GM19099 (cell line): ENCODE measurements at regions not wholly inside any gene's neighbourhood (a gene's known extent, or its start where the extent isn't known, plus 50 kb on each side); places are given as distances from the start of the nearest gene placed in this dataset.

ENCODE experiments used
- POLR2A ChIP-seq: IDR thresholded peaks from 3 replicates; pipeline ENCODE4 v1.6.1; 2011; ENCODE audit warnings: low read depth; ENCODE audit not compliant: insufficient read length; ENCODE audit errors: extremely low read depth

DNA sequence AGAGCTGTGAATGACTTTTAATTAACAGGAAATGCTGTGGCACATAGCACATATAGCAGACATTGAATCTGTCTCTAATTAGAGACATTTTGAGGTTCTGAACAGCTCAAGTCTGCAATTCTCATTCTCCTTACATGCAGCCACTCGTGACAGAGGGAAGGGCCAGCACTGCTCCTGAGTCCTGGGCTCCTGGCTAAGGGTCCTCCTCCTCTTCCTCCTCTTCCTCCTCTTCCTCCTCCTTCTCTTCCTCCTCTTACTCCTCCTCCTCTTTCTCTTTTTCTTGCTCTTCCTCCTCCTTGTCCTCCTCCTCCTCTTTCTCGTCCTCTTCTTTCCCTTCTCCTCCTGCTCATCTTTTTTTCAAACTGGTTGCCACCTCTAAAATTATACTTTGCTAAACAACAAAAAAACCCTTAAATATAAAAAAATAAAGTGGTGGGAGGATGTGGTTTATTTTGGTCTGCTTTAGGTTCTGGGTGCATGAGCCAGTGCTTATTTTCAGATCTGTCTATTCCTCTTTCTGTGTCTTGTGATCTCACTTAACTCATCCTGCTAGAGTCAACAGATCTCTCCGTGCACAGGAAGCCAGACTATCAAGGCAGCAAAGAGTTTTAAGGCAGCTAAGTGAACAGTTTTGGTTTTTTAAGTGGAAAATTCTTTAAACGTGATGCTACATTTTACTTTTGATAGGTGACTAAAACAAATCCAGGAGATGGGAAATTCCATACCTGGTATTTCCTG lies 159.3 kb downstream of the CD83 start:
- TF ChIP-seq POLR2A, result no peak

DNA sequence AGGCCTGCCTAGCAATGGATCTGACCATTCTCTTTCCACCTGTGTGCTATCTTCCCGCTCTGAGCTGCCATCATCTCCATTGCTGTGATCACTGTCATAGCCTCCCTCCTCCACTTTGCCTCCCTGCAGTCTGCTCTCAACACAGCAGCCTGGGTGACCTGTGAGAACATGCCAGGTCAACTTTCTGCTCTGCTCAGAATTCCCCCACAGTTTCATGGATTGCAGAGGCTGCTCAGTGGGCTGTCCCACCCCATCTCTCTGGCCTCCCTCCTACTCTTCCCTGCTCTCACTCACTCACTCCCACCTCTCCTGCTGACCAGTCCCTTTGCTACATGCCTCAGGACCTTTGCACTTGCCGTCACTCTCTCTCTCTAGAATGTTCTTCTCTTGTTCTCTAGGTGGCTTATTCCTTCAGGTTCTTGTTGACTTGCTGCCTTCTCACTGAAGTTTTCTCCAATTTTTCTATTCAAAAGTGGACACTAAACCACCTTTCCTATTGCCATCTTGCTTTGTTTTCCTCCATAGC lies 159.9 kb downstream of the CD83 start:
- TF ChIP-seq POLR2A, result no peak

DNA sequence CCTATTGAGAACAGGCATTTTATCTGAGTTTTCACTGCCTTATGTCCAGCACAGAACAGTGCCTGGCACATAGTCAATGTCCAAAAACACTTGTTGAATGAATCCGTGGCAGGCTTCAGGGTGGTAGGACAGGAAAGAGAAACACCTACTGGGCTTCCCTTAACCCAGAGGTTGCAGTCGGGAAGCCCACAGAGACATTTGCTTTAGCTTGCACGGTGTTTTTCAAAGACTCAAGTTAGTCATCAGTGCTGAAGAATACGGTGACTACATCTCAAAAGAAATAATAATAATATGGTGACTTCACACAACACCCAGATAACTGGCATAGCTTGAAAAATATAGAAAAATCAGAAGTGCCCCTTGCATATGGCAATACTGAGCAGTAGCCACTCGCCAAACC lies 160.4 kb downstream of the CD83 start:
- TF ChIP-seq POLR2A, result no peak

DNA sequence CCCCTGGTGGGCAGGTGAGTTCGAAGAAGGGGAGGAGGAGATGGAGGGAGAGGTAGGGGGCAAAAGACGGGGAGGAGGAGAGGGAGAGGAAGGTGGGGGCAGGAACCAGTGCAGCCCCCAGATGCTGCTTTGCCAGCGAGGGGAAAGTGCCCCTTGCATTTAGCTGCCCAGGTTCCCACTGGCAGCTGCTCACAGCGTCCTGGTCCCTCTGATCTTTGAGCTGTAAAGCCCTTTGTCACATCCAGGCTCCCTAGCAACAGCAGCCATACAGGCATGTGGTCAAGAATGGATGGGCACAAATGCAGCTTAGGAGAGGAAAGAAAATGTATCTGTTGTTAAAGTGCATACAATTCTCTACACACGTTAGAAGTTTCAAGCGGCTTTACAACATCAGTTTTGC lies 160.9 kb downstream of the CD83 start:
- no peak for TF ChIP-seq POLR2A

DNA sequence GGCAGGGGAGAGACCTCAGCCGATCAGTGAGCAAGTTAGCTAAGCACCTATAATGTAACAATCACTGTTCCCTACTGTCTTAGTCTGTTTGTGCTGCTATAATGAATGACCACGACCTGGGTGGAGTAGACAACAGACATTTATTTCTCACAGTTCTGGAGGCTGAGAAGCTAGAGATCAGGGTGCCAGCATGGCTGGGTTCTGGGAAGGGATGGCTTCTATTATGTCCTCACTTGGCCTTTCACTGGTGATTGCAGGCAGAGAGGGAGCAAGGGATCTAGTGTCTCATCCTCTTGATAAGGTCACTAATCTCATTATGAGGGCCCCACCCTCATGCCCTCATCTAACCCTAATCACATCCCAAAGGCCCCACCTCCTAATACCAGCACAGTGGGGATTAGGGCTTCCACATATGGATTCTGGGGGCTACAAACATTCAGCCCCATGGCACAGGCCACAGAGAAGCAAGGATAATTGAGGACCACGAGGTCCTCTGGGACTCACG lies 162.5 kb downstream of the CD83 start:
- no peak for TF ChIP-seq POLR2A

- TF ChIP-seq POLR2A, result no peak
Measured at GRCh38 chr6:14280766-14281293, 163.3 kb downstream of the CD83 start.

DNA sequence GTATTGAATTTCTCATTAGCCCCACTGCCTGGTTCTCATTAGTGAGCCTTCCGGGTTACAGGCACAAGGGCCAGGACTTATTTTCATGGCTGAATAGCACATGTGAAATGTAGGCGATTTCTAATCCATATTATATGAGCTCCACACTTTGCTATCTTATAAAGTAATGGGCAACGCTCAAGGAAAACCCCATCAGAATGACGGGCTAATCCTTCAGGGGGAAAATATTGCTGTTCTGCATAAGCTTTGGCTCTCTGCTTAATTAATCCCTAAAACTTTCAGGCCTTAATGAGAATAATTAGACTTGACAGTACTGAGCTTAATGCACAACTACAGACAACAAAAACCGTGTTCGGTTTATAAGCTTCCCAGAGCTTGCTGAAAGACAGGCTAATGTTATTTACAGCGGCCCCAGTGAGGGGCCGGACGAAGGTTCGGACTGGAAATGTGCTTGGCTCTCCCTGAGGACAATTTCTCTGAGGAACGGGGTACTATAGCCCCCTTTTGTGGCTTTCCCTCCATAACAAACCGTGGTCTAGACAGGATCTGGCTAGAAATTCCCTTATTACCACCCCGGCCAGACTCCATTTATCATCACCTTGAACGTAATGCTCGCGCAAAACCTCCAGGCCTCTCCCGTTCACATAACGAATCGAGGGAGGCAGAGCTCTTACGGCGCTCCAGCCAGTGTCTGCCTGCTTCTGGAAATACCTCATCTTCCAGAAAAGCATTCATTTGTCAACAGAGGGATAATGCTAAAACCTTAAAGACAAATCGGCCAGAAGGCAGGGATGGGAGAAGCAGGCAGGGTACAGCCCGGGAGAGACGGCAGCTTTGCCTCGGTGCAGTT lies 164.5 kb downstream of the CD83 start:
- TF ChIP-seq POLR2A, result no peak

DNA sequence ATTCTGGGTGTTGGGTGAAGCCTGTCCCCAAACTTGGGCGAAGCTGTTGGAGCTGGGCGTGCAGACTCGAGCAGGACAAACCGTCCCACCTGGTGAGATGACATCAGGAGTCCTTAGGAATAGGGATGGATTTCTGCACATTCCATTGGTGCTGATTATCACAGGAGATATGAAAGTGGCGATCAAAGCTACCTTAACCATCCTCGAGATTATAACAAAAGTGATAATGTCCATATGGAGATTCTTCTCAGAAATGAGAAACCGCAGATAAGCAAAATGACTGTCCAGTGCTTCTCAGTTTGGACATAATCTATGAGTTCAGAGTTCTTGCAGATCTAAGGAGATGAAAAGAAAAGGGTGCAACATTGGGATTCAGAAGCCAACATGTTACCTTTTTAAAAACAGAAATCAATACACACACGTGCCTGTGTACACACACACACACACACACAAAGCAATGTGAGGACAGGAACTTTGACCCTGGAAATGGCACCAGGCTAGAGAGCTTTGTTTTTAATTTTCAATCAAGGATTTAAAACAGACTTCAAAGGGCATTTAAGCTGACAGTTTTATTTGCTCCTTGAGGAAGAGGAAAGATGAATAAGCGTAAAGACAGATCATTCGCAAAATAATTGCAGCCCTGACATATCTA lies 165.4 kb downstream of the CD83 start:
- no peak for TF ChIP-seq POLR2A

GRCh38 chr6:14283600-14284235 lies 166.1 kb downstream of the CD83 start:
- no peak for TF ChIP-seq POLR2A

- TF ChIP-seq POLR2A, result no peak
Measured at GRCh38 chr6:14284969-14285590, 167.5 kb downstream of the CD83 start.

- no peak for TF ChIP-seq POLR2A
Measured at GRCh38 chr6:14286144-14286543, 168.6 kb downstream of the CD83 start.

GRCh38 chr6:14286634-14287428 lies 169.3 kb downstream of the CD83 start:
- TF ChIP-seq POLR2A, result no peak

DNA sequence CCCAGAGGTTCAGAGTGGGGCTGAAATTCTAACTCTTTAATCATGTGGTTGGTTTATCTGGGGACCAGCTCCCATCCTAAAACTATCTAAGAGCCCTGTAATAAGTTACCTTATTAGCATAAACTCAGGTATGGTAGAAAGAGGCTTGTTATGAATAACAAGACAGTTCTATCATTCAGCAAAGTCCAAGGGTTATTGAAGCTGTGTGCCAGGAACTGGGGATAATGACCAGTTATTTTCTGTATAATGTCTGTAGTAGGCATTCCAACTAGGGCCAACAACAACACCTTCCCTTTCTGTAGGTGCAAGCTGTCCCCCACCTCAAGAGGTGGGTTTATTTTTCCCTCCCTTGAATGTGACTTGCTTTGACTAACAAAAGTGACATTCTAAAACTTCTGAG lies 170.1 kb downstream of the CD83 start:
- no peak for TF ChIP-seq POLR2A
